ENCODE measurements at regions not wholly inside any gene's neighbourhood (a gene's known extent, or its start where the extent isn't known, plus 50 kb on each side); places are given as distances from the start of the nearest gene placed in this dataset.

GRCh38 chr18:32566960-32567359 lies 96.3 kb upstream of the GAREM1 start (continued):
- TF ChIP-seq HMGXB3 (CRISPR knock-in tag; IDR thresholded peaks at IDR 0.05; ENCODE audit: borderline replicate concordance) (no peak), DDIT3 (CRISPR knock-in tag; IDR thresholded peaks at IDR 0.05) (no peak), NCOA2 (CRISPR knock-in tag; IDR thresholded peaks at IDR 0.05) (no peak), AHR (CRISPR knock-in tag; IDR thresholded peaks at IDR 0.05) (no peak), ZNF672 (CRISPR knock-in tag; IDR thresholded peaks at IDR 0.05) (no peak), CAMTA2 (CRISPR knock-in tag; IDR thresholded peaks at IDR 0.05; ENCODE audit: borderline replicate concordance) (no peak), ETS1 (CRISPR knock-in tag; IDR thresholded peaks at IDR 0.05) (no peak), ZNF768 (CRISPR knock-in tag; IDR thresholded peaks at IDR 0.05) (no peak), ZNF451 (CRISPR knock-in tag; IDR thresholded peaks at IDR 0.05) (no peak), ZNF572 (CRISPR knock-in tag; IDR thresholded peaks at IDR 0.05) (no peak)
